ENCODE measurements at regions not wholly inside any gene's neighbourhood (a gene's known extent, or its start where the extent isn't known, plus 50 kb on each side); places are given as distances from the start of the nearest gene placed in this dataset.
"Not testable (repeated sequence)": the region's sequence is repeated elsewhere in the genome, so short reads cannot be mapped to it uniquely, and the experiment has no call there.

GRCh38 chr13:73327579-73327978, 268.8 kb downstream of the KLF5 start:
- H3K4me3 Mint-ChIP-seq: no peak overlapping the region
- H3K27ac Mint-ChIP-seq: no peak overlapping the region
- no peaks in the 10 kb centered on the region for H3K36me3 Mint-ChIP-seq (ENCODE audit: low read depth)
- no peaks in the 10 kb centered on the region for H3K4me1 Mint-ChIP-seq (ENCODE audit: low read depth)
- H3K9me3 Mint-ChIP-seq: peaks cover 9% of the 10 kb centered on the region
- peaks cover 7% of the 10 kb centered on the region for H3K27me3 Mint-ChIP-seq

GRCh38 chr13:73325723-73326558, 267.1 kb downstream of the KLF5 start:
- Mint-ChIP-seq H3K4me3 (no peak overlapping the region), H3K27me3 (peaks cover 4% of the 10 kb centered on the region), H3K27ac (no peak overlapping the region), H3K4me1 (ENCODE audit: low read depth) (peaks cover 2% of the 10 kb centered on the region), H3K9me3 (peaks cover 3% of the 10 kb centered on the region), H3K36me3 (ENCODE audit: low read depth) (no peaks in the 10 kb centered on the region)

GRCh38 chr13:73324842-73325722, 266.3 kb downstream of the KLF5 start:
- H3K9me3 Mint-ChIP-seq: no peaks in the 10 kb centered on the region
- no peak overlapping the region for H3K4me3 Mint-ChIP-seq
- peaks cover 4% of the 10 kb centered on the region for H3K27me3 Mint-ChIP-seq

GRCh38 chr13:73323615-73324014, 264.8 kb downstream of the KLF5 start:
- Mint-ChIP-seq H3K27me3 (peaks cover 2% of the 10 kb centered on the region), H3K4me1 (ENCODE audit: low read depth) (peaks cover 5% of the 10 kb centered on the region), H3K27ac (no peak overlapping the region), H3K9me3 (no peaks in the 10 kb centered on the region), H3K4me3 (no peak overlapping the region), H3K36me3 (ENCODE audit: low read depth) (no peaks in the 10 kb centered on the region)

More at GRCh38 chr13:73324842-73325722, 266.3 kb downstream of the KLF5 start:
- H3K4me1 Mint-ChIP-seq (ENCODE audit: low read depth): peaks cover 5% of the 10 kb centered on the region
- H3K36me3 Mint-ChIP-seq (ENCODE audit: low read depth): no peaks in the 10 kb centered on the region
- no peak overlapping the region for H3K27ac Mint-ChIP-seq

- no peak overlapping the region for H3K27ac Mint-ChIP-seq
- H3K4me1 Mint-ChIP-seq (ENCODE audit: low read depth): peaks cover 5% of the 10 kb centered on the region
- H3K9me3 Mint-ChIP-seq: no peaks in the 10 kb centered on the region
These were observed 262.2 kb downstream of the KLF5 start for GRCh38 chr13:73321043-73321442.

GRCh38 chr13:73317140-73317539, 258.3 kb downstream of the KLF5 start:
- H3K27ac Mint-ChIP-seq: no peak overlapping the region
- H3K27me3 Mint-ChIP-seq: no peaks in the 10 kb centered on the region
- peaks cover 18% of the 10 kb centered on the region for H3K9me3 Mint-ChIP-seq
- H3K4me3 Mint-ChIP-seq: no peak overlapping the region
- H3K36me3 Mint-ChIP-seq (ENCODE audit: low read depth): no peaks in the 10 kb centered on the region
- H3K4me1 Mint-ChIP-seq (ENCODE audit: low read depth): peaks cover 5% of the 10 kb centered on the region

More at GRCh38 chr13:73321043-73321442, 262.2 kb downstream of the KLF5 start:
- Mint-ChIP-seq H3K4me3 (no peak overlapping the region), H3K36me3 (ENCODE audit: low read depth) (no peaks in the 10 kb centered on the region), H3K27me3 (no peaks in the 10 kb centered on the region)

- no peak overlapping the region for H3K27ac Mint-ChIP-seq
These were observed 251.6 kb downstream of the KLF5 start for GRCh38 chr13:73310366-73310765.

GRCh38 chr13:73307481-73307880, 248.7 kb downstream of the KLF5 start:
- H3K27ac Mint-ChIP-seq: no peak overlapping the region
- no peaks in the 10 kb centered on the region for H3K27me3 Mint-ChIP-seq
- H3K4me1 Mint-ChIP-seq (ENCODE audit: low read depth): no peaks in the 10 kb centered on the region
- H3K9me3 Mint-ChIP-seq: no peaks in the 10 kb centered on the region
- H3K36me3 Mint-ChIP-seq (ENCODE audit: low read depth): no peaks in the 10 kb centered on the region
- no peak overlapping the region for H3K4me3 Mint-ChIP-seq

More at GRCh38 chr13:73310366-73310765, 251.6 kb downstream of the KLF5 start:
- no peaks in the 10 kb centered on the region for H3K36me3 Mint-ChIP-seq (ENCODE audit: low read depth)
- no peaks in the 10 kb centered on the region for H3K4me1 Mint-ChIP-seq (ENCODE audit: low read depth)
- no peak overlapping the region for H3K4me3 Mint-ChIP-seq
- no peaks in the 10 kb centered on the region for H3K27me3 Mint-ChIP-seq
- peaks cover 18% of the 10 kb centered on the region for H3K9me3 Mint-ChIP-seq

GRCh38 chr13:73306688-73307087, 247.9 kb downstream of the KLF5 start:
- Mint-ChIP-seq H3K27me3 (no peaks in the 10 kb centered on the region), H3K4me1 (ENCODE audit: low read depth) (no peaks in the 10 kb centered on the region), H3K36me3 (ENCODE audit: low read depth) (no peaks in the 10 kb centered on the region), H3K9me3 (no peaks in the 10 kb centered on the region), H3K4me3 (no peak overlapping the region), H3K27ac (no peak overlapping the region)

GRCh38 chr13:73304442-73304841, 245.6 kb downstream of the KLF5 start:
- Mint-ChIP-seq H3K27ac (no peak overlapping the region), H3K9me3 (no peaks in the 10 kb centered on the region), H3K27me3 (no peaks in the 10 kb centered on the region), H3K4me1 (ENCODE audit: low read depth) (no peaks in the 10 kb centered on the region), H3K4me3 (no peak overlapping the region), H3K36me3 (ENCODE audit: low read depth) (no peaks in the 10 kb centered on the region)

GRCh38 chr13:73303851-73304250, 245.0 kb downstream of the KLF5 start:
- H3K4me3 Mint-ChIP-seq: no peak overlapping the region

GRCh38 chr13:73301622-73302021, 242.8 kb downstream of the KLF5 start:
- H3K4me1 Mint-ChIP-seq (ENCODE audit: low read depth); H3K36me3 Mint-ChIP-seq (ENCODE audit: low read depth); H3K4me3 Mint-ChIP-seq; H3K9me3 Mint-ChIP-seq; H3K27me3 Mint-ChIP-seq; H3K27ac Mint-ChIP-seq: not testable (repeated sequence)

More at GRCh38 chr13:73303851-73304250, 245.0 kb downstream of the KLF5 start:
- Mint-ChIP-seq H3K9me3 (no peaks in the 10 kb centered on the region), H3K4me1 (ENCODE audit: low read depth) (no peaks in the 10 kb centered on the region), H3K27me3 (no peaks in the 10 kb centered on the region), H3K36me3 (ENCODE audit: low read depth) (no peaks in the 10 kb centered on the region), H3K27ac (no peak overlapping the region)

- no peak overlapping the region for H3K27ac Mint-ChIP-seq
- no peaks in the 10 kb centered on the region for H3K27me3 Mint-ChIP-seq
- H3K4me3 Mint-ChIP-seq: no peak overlapping the region
- no peaks in the 10 kb centered on the region for H3K4me1 Mint-ChIP-seq (ENCODE audit: low read depth)
- no peaks in the 10 kb centered on the region for H3K9me3 Mint-ChIP-seq
- no peaks in the 10 kb centered on the region for H3K36me3 Mint-ChIP-seq (ENCODE audit: low read depth)
These were observed 242.1 kb downstream of the KLF5 start for GRCh38 chr13:73300718-73301425.

- no peaks in the 10 kb centered on the region for H3K27me3 Mint-ChIP-seq
- no peaks in the 10 kb centered on the region for H3K9me3 Mint-ChIP-seq
- no peaks in the 10 kb centered on the region for H3K4me1 Mint-ChIP-seq (ENCODE audit: low read depth)
- no peak overlapping the region for H3K4me3 Mint-ChIP-seq
- H3K36me3 Mint-ChIP-seq (ENCODE audit: low read depth): no peaks in the 10 kb centered on the region
- no peak overlapping the region for H3K27ac Mint-ChIP-seq
These were observed 241.0 kb downstream of the KLF5 start for GRCh38 chr13:73299787-73300186.

All from stimulated activated naive CD8-positive, alpha-beta T cell treated with anti-CD3 and anti-CD28 coated beads, Interleukin-15, Interleukin-2, amounts not matched to agents 100 ng/mL and 50 ng/mL, for 24 hours (primary cell).